SK-N-SH treated with all-trans-retinoic acid at 6 μM for 48 hours (cell line): ENCODE measurements at regions not wholly inside any gene's neighbourhood (a gene's known extent, or its start where the extent isn't known, plus 50 kb on each side); places are given as distances from the start of the nearest gene placed in this dataset.

Experiments
- ATAC-seq: fragments of 200-7000 bp; cut with Tn5 transposase; 3 replicates; pipeline ENCODE4 v1.9.1; 2020; ENCODE audit warnings: mild to moderate bottlenecking, moderate library complexity
- ARNTL ChIP-seq: fragments of 450-650 bp; formaldehyde crosslinking; IDR thresholded peaks from 2 replicates; pipeline ENCODE4 v1.5.0; 2020; ENCODE audit warnings: low read depth, mild to moderate bottlenecking, moderate library complexity, borderline replicate concordance
- BACH2 ChIP-seq: fragments of 250-450 bp; sonication (Bioruptor Pico); IDR thresholded peaks from 2 replicates; pipeline ENCODE4 v1.9.0; 2021; ENCODE audit warnings: mild to moderate bottlenecking, borderline replicate concordance
- CSDC2 ChIP-seq: fragments of 250-450 bp; sonication (Bioruptor Pico); IDR thresholded peaks from 2 replicates; pipeline ENCODE4 v1.5.0; 2020; ENCODE audit warnings: mild to moderate bottlenecking, moderate library complexity
- ESRRG ChIP-seq: fragments of 250-450 bp; sonication (Bioruptor Pico); IDR thresholded peaks from 2 replicates; pipeline ENCODE4 v1.6.1; 2021; ENCODE audit warnings: mild to moderate bottlenecking
- GLIS3 ChIP-seq: fragments of 250-450 bp; sonication (Bioruptor Pico); IDR thresholded peaks from 2 replicates; pipeline ENCODE4 v1.5.0; 2020; ENCODE audit warnings: mild to moderate bottlenecking, moderate library complexity
- ISL1 ChIP-seq: fragments of 250-450 bp; sonication (Bioruptor Pico); IDR thresholded peaks from 2 replicates; pipeline ENCODE4 v2.1.2; 2022; ENCODE audit warnings: mild to moderate bottlenecking, moderate library complexity
- OSR1 ChIP-seq: fragments of 250-450 bp; sonication (Bioruptor Pico); IDR thresholded peaks from 2 replicates; pipeline ENCODE4 v1.8.0; 2022; ENCODE audit warnings: moderate library complexity, mild to moderate bottlenecking, inconsistent platforms
- PPARA ChIP-seq: fragments of 250-450 bp; sonication (Bioruptor Pico); IDR thresholded peaks from 2 replicates; pipeline ENCODE4 v1.5.0; 2020; ENCODE audit warnings: mild to moderate bottlenecking, borderline replicate concordance
- RARB ChIP-seq: fragments of 250-450 bp; sonication (Bioruptor Pico); IDR thresholded peaks from 2 replicates; pipeline ENCODE4 v1.8.0; 2021; ENCODE audit warnings: mild to moderate bottlenecking, moderate library complexity
- SNAI2 ChIP-seq: fragments of 250-450 bp; sonication (Bioruptor Pico); IDR thresholded peaks from 2 replicates; pipeline ENCODE4 v1.5.0; 2020; ENCODE audit warnings: mild to moderate bottlenecking, moderate library complexity
- TCF4 ChIP-seq: fragments of 250-450 bp; sonication (Bioruptor Pico); IDR thresholded peaks from 2 replicates; pipeline ENCODE4 v1.8.0; 2021; ENCODE audit warnings: mild to moderate bottlenecking, moderate library complexity, borderline replicate concordance
- TOX ChIP-seq: fragments of 250-450 bp; sonication (Bioruptor Pico); IDR thresholded peaks from 2 replicates; pipeline ENCODE4 v1.8.0; 2021; ENCODE audit warnings: mild to moderate bottlenecking, moderate library complexity, borderline replicate concordance
- ZC3H10 ChIP-seq: fragments of 250-450 bp; sonication (Bioruptor Pico); IDR thresholded peaks from 2 replicates; pipeline ENCODE4 v1.5.1; 2021; ENCODE audit warnings: mild to moderate bottlenecking, moderate library complexity
- ZNF565 ChIP-seq: fragments of 450-650 bp; formaldehyde crosslinking; conservative IDR thresholded peaks from 2 replicates; pipeline ENCODE4 v1.5.0; 2020; ENCODE audit warnings: low read depth, mild to moderate bottlenecking, moderate library complexity
- ZNF70 ChIP-seq: fragments of 450-650 bp; formaldehyde crosslinking; IDR thresholded peaks from 2 replicates; pipeline ENCODE4 v1.5.0; 2020; ENCODE audit warnings: mild to moderate bottlenecking, moderate library complexity
- ZNF8 ChIP-seq: fragments of 450-650 bp; formaldehyde crosslinking; IDR thresholded peaks from 2 replicates; pipeline ENCODE4 v1.5.0; 2020; ENCODE audit warnings: mild to moderate bottlenecking, moderate library complexity
- TF ChIP-seq, protein P1 (sequence below): fragments of 250-450 bp; sonication (Bioruptor Pico); IDR thresholded peaks from 2 replicates; pipeline ENCODE4 v1.5.0; 2020; ENCODE audit warnings: mild to moderate bottlenecking, moderate library complexity
- TF ChIP-seq, protein P2 (sequence below): fragments of 250-450 bp; sonication (Bioruptor Pico); IDR thresholded peaks from 2 replicates; pipeline ENCODE4 v1.5.1; 2021; ENCODE audit warnings: mild to moderate bottlenecking, moderate library complexity
- TF ChIP-seq, protein P3 (sequence below): fragments of 250-450 bp; sonication (Bioruptor Pico); IDR thresholded peaks from 2 replicates; pipeline ENCODE4 v1.8.0; 2020; ENCODE audit warnings: mild to moderate bottlenecking, moderate library complexity, borderline replicate concordance
- TF ChIP-seq, protein P4 (sequence below): fragments of 250-450 bp; sonication (Bioruptor Pico); IDR thresholded peaks from 2 replicates; pipeline ENCODE4 v1.8.0; 2021; ENCODE audit warnings: low read depth, mild to moderate bottlenecking, moderate library complexity, borderline replicate concordance

DNA sequence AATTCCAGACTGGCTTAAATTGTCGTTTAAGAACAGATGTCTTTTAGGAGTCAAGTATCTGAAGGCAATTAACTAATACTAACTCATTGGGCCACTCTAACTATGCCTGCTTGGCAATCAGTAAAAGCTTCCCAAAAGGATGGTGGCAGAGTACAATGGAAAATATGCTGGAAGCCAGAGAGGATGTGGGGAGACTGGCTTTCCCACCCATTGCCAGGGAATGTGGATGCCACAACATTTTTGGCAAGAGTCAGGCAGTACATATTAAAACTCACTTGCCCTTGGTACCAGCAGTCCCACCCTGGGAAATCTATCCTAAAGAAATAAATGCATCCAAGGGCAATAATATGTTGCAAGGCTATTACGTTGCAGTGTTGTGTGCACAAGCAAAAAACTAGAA, 74.0 kb upstream of the FZD7 start (continued):
- TF ChIP-seq, protein P1, sequence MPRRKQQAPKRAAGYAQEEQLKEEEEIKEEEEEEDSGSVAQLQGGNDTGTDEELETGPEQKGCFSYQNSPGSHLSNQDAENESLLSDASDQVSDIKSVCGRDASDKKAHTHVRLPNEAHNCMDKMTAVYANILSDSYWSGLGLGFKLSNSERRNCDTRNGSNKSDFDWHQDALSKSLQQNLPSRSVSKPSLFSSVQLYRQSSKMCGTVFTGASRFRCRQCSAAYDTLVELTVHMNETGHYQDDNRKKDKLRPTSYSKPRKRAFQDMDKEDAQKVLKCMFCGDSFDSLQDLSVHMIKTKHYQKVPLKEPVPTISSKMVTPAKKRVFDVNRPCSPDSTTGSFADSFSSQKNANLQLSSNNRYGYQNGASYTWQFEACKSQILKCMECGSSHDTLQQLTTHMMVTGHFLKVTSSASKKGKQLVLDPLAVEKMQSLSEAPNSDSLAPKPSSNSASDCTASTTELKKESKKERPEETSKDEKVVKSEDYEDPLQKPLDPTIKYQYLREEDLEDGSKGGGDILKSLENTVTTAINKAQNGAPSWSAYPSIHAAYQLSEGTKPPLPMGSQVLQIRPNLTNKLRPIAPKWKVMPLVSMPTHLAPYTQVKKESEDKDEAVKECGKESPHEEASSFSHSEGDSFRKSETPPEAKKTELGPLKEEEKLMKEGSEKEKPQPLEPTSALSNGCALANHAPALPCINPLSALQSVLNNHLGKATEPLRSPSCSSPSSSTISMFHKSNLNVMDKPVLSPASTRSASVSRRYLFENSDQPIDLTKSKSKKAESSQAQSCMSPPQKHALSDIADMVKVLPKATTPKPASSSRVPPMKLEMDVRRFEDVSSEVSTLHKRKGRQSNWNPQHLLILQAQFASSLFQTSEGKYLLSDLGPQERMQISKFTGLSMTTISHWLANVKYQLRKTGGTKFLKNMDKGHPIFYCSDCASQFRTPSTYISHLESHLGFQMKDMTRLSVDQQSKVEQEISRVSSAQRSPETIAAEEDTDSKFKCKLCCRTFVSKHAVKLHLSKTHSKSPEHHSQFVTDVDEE (CRISPR knock-in tag), result no peak
- TF ChIP-seq SNAI2 (CRISPR knock-in tag) (no peak), TOX (CRISPR knock-in tag) (no peak), ZC3H10 (CRISPR knock-in tag) (no peak), PPARA (CRISPR knock-in tag) (no peak), GLIS3 (CRISPR knock-in tag) (no peak), TCF4 (CRISPR knock-in tag) (no peak), OSR1 (no peak), ZNF565 (CRISPR knock-in tag) (no peak)
- TF ChIP-seq, all 23 proteins: peak for 0

DNA sequence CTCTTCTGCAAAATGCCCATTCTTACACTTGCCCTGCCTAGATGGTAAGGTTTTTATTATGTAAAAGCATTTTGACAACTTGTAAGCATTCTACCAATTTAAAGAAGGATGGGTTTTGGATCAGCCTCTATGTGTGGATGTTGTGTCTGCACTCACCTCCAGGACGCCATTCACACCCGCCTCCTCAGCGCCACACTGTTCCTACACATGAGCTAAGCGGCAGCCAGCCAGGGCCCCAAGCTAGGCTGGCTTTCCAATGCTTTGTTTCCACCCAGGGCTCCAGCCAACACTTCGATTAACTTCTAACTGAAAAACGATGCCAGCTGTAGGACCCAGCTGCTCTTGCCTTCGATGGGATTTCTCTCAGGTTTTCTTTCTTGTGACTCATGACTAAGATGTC, 73.3 kb upstream of the FZD7 start:
- no peak for TF ChIP-seq TOX (CRISPR knock-in tag)
- TF ChIP-seq ZNF70 (CRISPR knock-in tag), result no peak
- TF ChIP-seq, protein P2, sequence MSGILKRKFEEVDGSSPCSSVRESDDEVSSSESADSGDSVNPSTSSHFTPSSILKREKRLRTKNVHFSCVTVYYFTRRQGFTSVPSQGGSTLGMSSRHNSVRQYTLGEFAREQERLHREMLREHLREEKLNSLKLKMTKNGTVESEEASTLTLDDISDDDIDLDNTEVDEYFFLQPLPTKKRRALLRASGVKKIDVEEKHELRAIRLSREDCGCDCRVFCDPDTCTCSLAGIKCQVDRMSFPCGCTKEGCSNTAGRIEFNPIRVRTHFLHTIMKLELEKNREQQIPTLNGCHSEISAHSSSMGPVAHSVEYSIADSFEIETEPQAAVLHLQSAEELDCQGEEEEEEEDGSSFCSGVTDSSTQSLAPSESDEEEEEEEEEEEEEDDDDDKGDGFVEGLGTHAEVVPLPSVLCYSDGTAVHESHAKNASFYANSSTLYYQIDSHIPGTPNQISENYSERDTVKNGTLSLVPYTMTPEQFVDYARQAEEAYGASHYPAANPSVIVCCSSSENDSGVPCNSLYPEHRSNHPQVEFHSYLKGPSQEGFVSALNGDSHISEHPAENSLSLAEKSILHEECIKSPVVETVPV (CRISPR knock-in tag), result no peak
- no peak for TF ChIP-seq CSDC2 (CRISPR knock-in tag)
- no peak for TF ChIP-seq RARB (CRISPR knock-in tag)
- no peak for TF ChIP-seq ESRRG
- no peak for TF ChIP-seq TCF4 (CRISPR knock-in tag)
- no peak for TF ChIP-seq ISL1
- TF ChIP-seq BACH2 (CRISPR knock-in tag), result no peak
- no peak for TF ChIP-seq ZNF8 (CRISPR knock-in tag)
- no peak for TF ChIP-seq ZC3H10 (CRISPR knock-in tag)
- TF ChIP-seq GLIS3 (CRISPR knock-in tag), result no peak
- TF ChIP-seq, protein P1 (CRISPR knock-in tag), result no peak
- TF ChIP-seq, protein P3, sequence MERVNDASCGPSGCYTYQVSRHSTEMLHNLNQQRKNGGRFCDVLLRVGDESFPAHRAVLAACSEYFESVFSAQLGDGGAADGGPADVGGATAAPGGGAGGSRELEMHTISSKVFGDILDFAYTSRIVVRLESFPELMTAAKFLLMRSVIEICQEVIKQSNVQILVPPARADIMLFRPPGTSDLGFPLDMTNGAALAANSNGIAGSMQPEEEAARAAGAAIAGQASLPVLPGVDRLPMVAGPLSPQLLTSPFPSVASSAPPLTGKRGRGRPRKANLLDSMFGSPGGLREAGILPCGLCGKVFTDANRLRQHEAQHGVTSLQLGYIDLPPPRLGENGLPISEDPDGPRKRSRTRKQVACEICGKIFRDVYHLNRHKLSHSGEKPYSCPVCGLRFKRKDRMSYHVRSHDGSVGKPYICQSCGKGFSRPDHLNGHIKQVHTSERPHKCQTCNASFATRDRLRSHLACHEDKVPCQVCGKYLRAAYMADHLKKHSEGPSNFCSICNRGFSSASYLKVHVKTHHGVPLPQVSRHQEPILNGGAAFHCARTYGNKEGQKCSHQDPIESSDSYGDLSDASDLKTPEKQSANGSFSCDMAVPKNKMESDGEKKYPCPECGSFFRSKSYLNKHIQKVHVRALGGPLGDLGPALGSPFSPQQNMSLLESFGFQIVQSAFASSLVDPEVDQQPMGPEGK (CRISPR knock-in tag), result no peak
- no peak for TF ChIP-seq ARNTL
- TF ChIP-seq, protein P4, sequence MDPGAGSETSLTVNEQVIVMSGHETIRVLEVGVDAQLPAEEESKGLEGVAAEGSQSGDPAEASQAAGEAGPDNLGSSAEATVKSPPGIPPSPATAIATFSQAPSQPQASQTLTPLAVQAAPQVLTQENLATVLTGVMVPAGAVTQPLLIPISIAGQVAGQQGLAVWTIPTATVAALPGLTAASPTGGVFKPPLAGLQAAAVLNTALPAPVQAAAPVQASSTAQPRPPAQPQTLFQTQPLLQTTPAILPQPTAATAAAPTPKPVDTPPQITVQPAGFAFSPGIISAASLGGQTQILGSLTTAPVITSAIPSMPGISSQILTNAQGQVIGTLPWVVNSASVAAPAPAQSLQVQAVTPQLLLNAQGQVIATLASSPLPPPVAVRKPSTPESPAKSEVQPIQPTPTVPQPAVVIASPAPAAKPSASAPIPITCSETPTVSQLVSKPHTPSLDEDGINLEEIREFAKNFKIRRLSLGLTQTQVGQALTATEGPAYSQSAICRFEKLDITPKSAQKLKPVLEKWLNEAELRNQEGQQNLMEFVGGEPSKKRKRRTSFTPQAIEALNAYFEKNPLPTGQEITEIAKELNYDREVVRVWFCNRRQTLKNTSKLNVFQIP (CRISPR knock-in tag), result no peak
- TF ChIP-seq OSR1, result no peak
- no peak for TF ChIP-seq SNAI2 (CRISPR knock-in tag)
- no peak for ATAC-seq

DNA sequence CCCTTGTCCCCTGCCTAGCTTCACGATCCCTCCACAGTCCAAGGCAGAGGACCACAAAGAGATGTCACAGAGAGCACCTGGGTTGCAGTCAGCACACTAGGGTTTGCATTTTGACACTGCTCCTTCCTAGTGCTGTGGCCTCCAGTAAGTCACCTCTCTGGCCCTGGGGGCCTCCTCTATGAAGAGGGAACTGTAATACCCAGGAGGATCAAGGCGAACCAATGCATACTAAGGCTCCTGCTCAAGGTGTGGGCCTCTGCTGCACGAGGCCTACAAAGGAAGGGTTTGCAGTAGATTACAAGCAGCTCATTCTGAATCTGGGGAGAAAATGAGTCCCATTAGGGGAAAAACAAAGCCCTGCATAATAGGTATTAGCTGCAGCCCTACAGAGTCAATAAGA, 72.3 kb upstream of the FZD7 start:
- no peak for TF ChIP-seq BACH2 (CRISPR knock-in tag)
- TF ChIP-seq ESRRG, result no peak
- TF ChIP-seq, protein P3 (CRISPR knock-in tag), result no peak
- no peak for TF ChIP-seq ARNTL
- TF ChIP-seq TCF4 (CRISPR knock-in tag), result no peak
- TF ChIP-seq, protein P1 (CRISPR knock-in tag), result no peak
- no peak for ATAC-seq
